Kidney epithelial cell (primary cell): ENCODE measurements at regions not wholly inside any gene's neighbourhood (a gene's known extent, or its start where the extent isn't known, plus 50 kb on each side); places are given as distances from the start of the nearest gene placed in this dataset.
A peak's percentile ranks its signal among the peaks of the same experiment; 100 is the strongest.

Experiments
- DNase-seq: peaks from one replicate; pipeline ENCODE4 v3.0.0-alpha.2; 2010; ENCODE audit warnings: low read depth
- H3K27me3 ChIP-seq: 2 replicates; pipeline ENCODE4 v1.6.0; 2011; ENCODE audit warnings: low read length; ENCODE audit not compliant: control insufficient read depth, insufficient read depth
- H3K36me3 ChIP-seq: 2 replicates; pipeline ENCODE4 v1.5.1; 2011; ENCODE audit warnings: low read length; ENCODE audit not compliant: control insufficient read depth, insufficient read depth
- H3K4me3 ChIP-seq: 2 replicates; pipeline ENCODE4 v1.5.1; 2011; ENCODE audit warnings: low read depth, mild to moderate bottlenecking, control low read depth, low read length
- CTCF ChIP-seq: IDR thresholded peaks from 2 replicates; pipeline ENCODE4 v1.5.1; 2011; ENCODE audit warnings: mild to moderate bottlenecking, moderate library complexity, low read length, control low read depth, inconsistent platforms; ENCODE audit not compliant: insufficient read depth, poor library complexity, severe bottlenecking

GRCh38 chr7:10022957-10023356 lies 950.7 kb upstream of the PHF14 start:
- H3K4me3 ChIP-seq: no peak overlapping the region
- peak; percentile 5 for DNase-seq
- TF ChIP-seq CTCF: peak; percentile 29
- H3K27me3 ChIP-seq: no peaks in the 10 kb centered on the region
- H3K36me3 ChIP-seq: no peaks in the 10 kb centered on the region

GRCh38 chr7:10034843-10035556 lies 938.7 kb upstream of the PHF14 start:
- DNase-seq: no peak
- H3K27me3 ChIP-seq: no peaks in the 10 kb centered on the region
- no peak overlapping the region for H3K4me3 ChIP-seq
- TF ChIP-seq CTCF: no peak
- no peaks in the 10 kb centered on the region for H3K36me3 ChIP-seq

GRCh38 chr7:10036693-10037092 lies 937.0 kb upstream of the PHF14 start:
- DNase-seq: no peak
- Histone ChIP-seq H3K4me3 (no peak overlapping the region), H3K27me3 (no peaks in the 10 kb centered on the region), H3K36me3 (no peaks in the 10 kb centered on the region)
- TF ChIP-seq CTCF: no peak

- no peak for TF ChIP-seq CTCF
- Histone ChIP-seq H3K27me3 (no peaks in the 10 kb centered on the region), H3K4me3 (no peak overlapping the region), H3K36me3 (no peaks in the 10 kb centered on the region)
- DNase-seq: no peak
Measured at GRCh38 chr7:10038351-10038750, 935.3 kb upstream of the PHF14 start.

GRCh38 chr7:10040674-10041073 lies 933.0 kb upstream of the PHF14 start:
- Histone ChIP-seq H3K36me3 (no peaks in the 10 kb centered on the region), H3K27me3 (no peaks in the 10 kb centered on the region), H3K4me3 (no peak overlapping the region)
- no peak for TF ChIP-seq CTCF
- DNase-seq: no peak

GRCh38 chr7:10070899-10071298 lies 902.8 kb upstream of the PHF14 start:
- no peak for TF ChIP-seq CTCF
- no peak overlapping the region for H3K4me3 ChIP-seq
- H3K36me3 ChIP-seq: no peaks in the 10 kb centered on the region
- H3K27me3 ChIP-seq: no peaks in the 10 kb centered on the region
- no peak for DNase-seq
